Kidney epithelial cell (primary cell): ENCODE measurements at regions not wholly inside any gene's neighbourhood (a gene's known extent, or its start where the extent isn't known, plus 50 kb on each side); places are given as distances from the start of the nearest gene placed in this dataset.

Experiments
- DNase-seq: peaks from one replicate; pipeline ENCODE4 v3.0.0-alpha.2; 2010; ENCODE audit warnings: low read depth
- H3K27me3 ChIP-seq: 2 replicates; pipeline ENCODE4 v1.6.0; 2011; ENCODE audit warnings: low read length; ENCODE audit not compliant: control insufficient read depth, insufficient read depth
- H3K36me3 ChIP-seq: 2 replicates; pipeline ENCODE4 v1.5.1; 2011; ENCODE audit warnings: low read length; ENCODE audit not compliant: control insufficient read depth, insufficient read depth
- H3K4me3 ChIP-seq: 2 replicates; pipeline ENCODE4 v1.5.1; 2011; ENCODE audit warnings: low read depth, mild to moderate bottlenecking, control low read depth, low read length
- CTCF ChIP-seq: IDR thresholded peaks from 2 replicates; pipeline ENCODE4 v1.5.1; 2011; ENCODE audit warnings: mild to moderate bottlenecking, moderate library complexity, low read length, control low read depth, inconsistent platforms; ENCODE audit not compliant: insufficient read depth, poor library complexity, severe bottlenecking

GRCh38 chr13:37460166-37460565 is 138.4 kb downstream of the POSTN start:
- TF ChIP-seq CTCF, result no peak
- DNase-seq, result no peak

GRCh38 chr13:37457612-37458011 is 141.0 kb downstream of the POSTN start:
- Histone ChIP-seq H3K36me3 (no peaks in the 10 kb centered on the region), H3K27me3 (no peaks in the 10 kb centered on the region), H3K4me3 (no peak overlapping the region)
- DNase-seq, result no peak
- no peak for TF ChIP-seq CTCF

More at GRCh38 chr13:37460166-37460565, 138.4 kb downstream of the POSTN start:
- no peak overlapping the region for H3K4me3 ChIP-seq
- no peaks in the 10 kb centered on the region for H3K27me3 ChIP-seq
- no peaks in the 10 kb centered on the region for H3K36me3 ChIP-seq

GRCh38 chr13:37456506-37456905 is 142.1 kb downstream of the POSTN start:
- DNase-seq, result no peak
- Histone ChIP-seq H3K36me3 (no peaks in the 10 kb centered on the region), H3K4me3 (no peak overlapping the region), H3K27me3 (no peaks in the 10 kb centered on the region)
- no peak for TF ChIP-seq CTCF

- Histone ChIP-seq H3K27me3 (no peaks in the 10 kb centered on the region), H3K36me3 (no peaks in the 10 kb centered on the region), H3K4me3 (no peak overlapping the region)
- DNase-seq, result no peak
- TF ChIP-seq CTCF, result no peak
These were observed 142.5 kb downstream of the POSTN start for GRCh38 chr13:37456041-37456440.

GRCh38 chr13:37453246-37453645 is 145.3 kb downstream of the POSTN start:
- Histone ChIP-seq H3K36me3 (no peaks in the 10 kb centered on the region), H3K4me3 (no peak overlapping the region), H3K27me3 (no peaks in the 10 kb centered on the region)
- no peak for TF ChIP-seq CTCF
- DNase-seq, result no peak

GRCh38 chr13:37450276-37450675 is 148.3 kb downstream of the POSTN start:
- no peak for DNase-seq
- Histone ChIP-seq H3K4me3 (no peak overlapping the region), H3K27me3 (no peaks in the 10 kb centered on the region), H3K36me3 (no peaks in the 10 kb centered on the region)
- no peak for TF ChIP-seq CTCF
